ENCODE measurements at regions not wholly inside any gene's neighbourhood (a gene's known extent, or its start where the extent isn't known, plus 50 kb on each side); places are given as distances from the start of the nearest gene placed in this dataset. TPM values are rescaled to one million over a fixed set of nuclear protein-coding genes. Genes with fewer than 3 reads are reported as not detected.

DNA sequence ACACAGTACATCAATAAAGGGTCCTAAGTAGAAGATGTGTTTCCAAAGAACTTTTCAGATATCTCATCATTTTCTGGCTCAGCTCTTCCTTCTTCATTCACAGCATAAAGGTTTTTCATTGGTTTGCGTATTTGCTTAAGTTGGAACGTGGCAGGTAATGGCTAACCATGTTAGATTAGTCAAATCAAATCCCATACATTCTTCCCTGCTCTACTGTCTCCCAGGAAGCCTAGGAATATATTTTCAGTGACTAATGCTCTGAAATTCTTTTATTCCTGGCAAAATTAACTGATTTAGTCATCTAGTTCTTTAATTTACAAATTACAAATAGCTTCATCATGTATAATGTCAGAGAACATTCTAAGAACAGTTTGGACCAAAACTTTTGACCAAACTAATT is 99.6 kb upstream of the TMEM161B start:
- no peaks in the 10 kb centered on the region for H3K4me1 ChIP-seq (ENCODE audit: low read length)
- H3K27me3 ChIP-seq (ENCODE audit: low read length): no peaks in the 10 kb centered on the region
- no peak overlapping the region for H3K9ac ChIP-seq (ENCODE audit: low read length)
- no peak overlapping the region for H3K4me3 ChIP-seq (ENCODE audit: low read length)
- H3K4me2 ChIP-seq (ENCODE audit: low read depth, low read length, poor library complexity, severe bottlenecking): no peak overlapping the region
- no peak overlapping the region for H2AFZ ChIP-seq (ENCODE audit: low read length)
- no peaks in the 10 kb centered on the region for H3K36me3 ChIP-seq (ENCODE audit: insufficient read depth, low read length)
- no peaks in the 10 kb centered on the region for H3K9me2 ChIP-seq (replicated peaks; ENCODE audit: insufficient read depth, low read length)
- DNase-seq: no peak
- H3K79me2 ChIP-seq (ENCODE audit: low read length): no peaks in the 10 kb centered on the region
- no peak overlapping the region for H3K27ac ChIP-seq (ENCODE audit: low read length)
- H4K20me1 ChIP-seq (ENCODE audit: insufficient read depth, low read depth, low read length): no peaks in the 10 kb centered on the region
- H3K9me3 ChIP-seq (ENCODE audit: low read length): no peaks in the 10 kb centered on the region

DNA sequence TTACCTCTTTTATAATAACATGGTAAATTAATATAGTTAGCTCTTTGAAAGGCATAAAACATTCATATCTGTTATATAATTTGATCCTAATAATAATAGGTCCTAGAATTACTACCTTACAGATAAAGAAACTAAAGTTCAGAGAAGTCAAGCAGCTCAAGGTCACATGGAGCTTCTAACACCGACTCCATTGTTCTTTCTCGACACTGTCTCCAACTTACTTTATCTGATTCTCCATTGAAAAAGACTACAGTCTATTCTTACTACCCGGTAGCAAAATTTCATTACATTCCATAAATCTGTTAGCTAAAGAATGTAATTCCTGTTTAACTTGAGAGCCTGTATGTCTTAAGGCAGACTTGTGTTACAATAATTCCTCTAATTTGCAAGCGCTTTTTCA is 96.3 kb upstream of the TMEM161B start:
- no peaks in the 10 kb centered on the region for H3K4me1 ChIP-seq (ENCODE audit: low read length)
- H3K9ac ChIP-seq (ENCODE audit: low read length): no peak overlapping the region
- no peaks in the 10 kb centered on the region for H3K36me3 ChIP-seq (ENCODE audit: insufficient read depth, low read length)
- H3K79me2 ChIP-seq (ENCODE audit: low read length): no peaks in the 10 kb centered on the region
- H4K20me1 ChIP-seq (ENCODE audit: insufficient read depth, low read depth, low read length): no peaks in the 10 kb centered on the region
- no peak overlapping the region for H3K4me3 ChIP-seq (ENCODE audit: low read length)
- no peaks in the 10 kb centered on the region for H3K9me3 ChIP-seq (ENCODE audit: low read length)
- H3K27me3 ChIP-seq (ENCODE audit: low read length): no peaks in the 10 kb centered on the region
- no peak for DNase-seq
- no peak overlapping the region for H3K4me2 ChIP-seq (ENCODE audit: low read depth, low read length, poor library complexity, severe bottlenecking)
- H3K9me2 ChIP-seq (replicated peaks; ENCODE audit: insufficient read depth, low read length): no peaks in the 10 kb centered on the region
- H3K27ac ChIP-seq (ENCODE audit: low read length): no peak overlapping the region
- H2AFZ ChIP-seq (ENCODE audit: low read length): no peak overlapping the region

DNA sequence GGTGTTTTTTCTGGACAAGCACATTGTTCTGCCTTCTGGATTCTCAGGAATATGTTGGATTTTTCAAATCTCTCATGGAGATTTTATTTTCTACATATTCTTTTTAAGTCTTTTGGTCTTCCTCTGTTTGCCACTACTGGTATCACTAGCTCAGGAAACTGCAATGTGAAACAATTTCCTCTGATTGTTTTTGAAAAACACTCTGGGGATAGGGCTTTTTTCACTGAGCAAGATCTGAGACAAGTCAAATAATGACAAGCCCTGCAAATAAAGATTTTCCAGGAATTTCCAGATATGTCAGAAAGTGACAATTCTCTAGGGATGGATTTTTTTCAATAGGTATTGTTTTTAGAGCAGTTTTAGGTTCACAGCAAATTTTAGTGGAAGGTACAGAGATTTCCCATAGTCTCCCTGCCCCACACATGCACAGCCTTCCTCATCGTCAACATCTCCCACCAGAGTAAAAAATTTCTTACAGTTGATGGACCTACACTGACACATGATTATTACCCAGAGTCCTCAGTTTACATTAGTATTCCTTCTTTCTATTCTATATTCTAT is 86.9 kb upstream of the TMEM161B start:
- Histone ChIP-seq H4K20me1 (ENCODE audit: insufficient read depth, low read depth, low read length) (no peaks in the 10 kb centered on the region), H3K4me1 (ENCODE audit: low read length) (no peaks in the 10 kb centered on the region), H3K36me3 (ENCODE audit: insufficient read depth, low read length) (no peaks in the 10 kb centered on the region), H3K9me3 (ENCODE audit: low read length) (no peaks in the 10 kb centered on the region), H3K27me3 (ENCODE audit: low read length) (no peaks in the 10 kb centered on the region), H2AFZ (ENCODE audit: low read length) (no peak overlapping the region), H3K9ac (ENCODE audit: low read length) (no peak overlapping the region), H3K9me2 (replicated peaks; ENCODE audit: insufficient read depth, low read length) (no peaks in the 10 kb centered on the region), H3K79me2 (ENCODE audit: low read length) (no peaks in the 10 kb centered on the region), H3K4me3 (ENCODE audit: low read length) (no peak overlapping the region), H3K27ac (ENCODE audit: low read length) (no peak overlapping the region), H3K4me2 (ENCODE audit: low read depth, low read length, poor library complexity, severe bottlenecking) (no peak overlapping the region)
- DNase-seq: no peak

DNA sequence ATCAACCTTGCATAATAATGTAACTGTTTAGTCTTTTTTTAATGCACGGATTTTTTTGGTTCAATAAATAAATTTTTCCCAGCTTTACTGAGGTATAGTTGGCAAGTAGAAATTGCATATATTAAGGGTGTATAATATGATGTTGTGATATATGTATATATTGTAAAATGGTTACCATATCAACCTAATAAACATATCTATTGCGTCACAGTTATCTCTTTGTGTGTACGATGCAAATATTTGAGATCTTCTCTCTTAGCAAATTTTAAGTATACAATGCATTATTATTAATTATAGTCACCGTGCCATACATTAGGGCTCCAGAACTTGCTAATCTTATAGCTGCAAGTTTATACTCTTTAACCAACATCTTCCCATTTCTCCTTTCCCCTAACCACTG is 57.2 kb upstream of the TMEM161B start:
- H3K27me3 ChIP-seq (ENCODE audit: low read length): no peaks in the 10 kb centered on the region
- H3K4me2 ChIP-seq (ENCODE audit: low read depth, low read length, poor library complexity, severe bottlenecking): no peak overlapping the region
- H3K27ac ChIP-seq (ENCODE audit: low read length): no peak overlapping the region

DNA sequence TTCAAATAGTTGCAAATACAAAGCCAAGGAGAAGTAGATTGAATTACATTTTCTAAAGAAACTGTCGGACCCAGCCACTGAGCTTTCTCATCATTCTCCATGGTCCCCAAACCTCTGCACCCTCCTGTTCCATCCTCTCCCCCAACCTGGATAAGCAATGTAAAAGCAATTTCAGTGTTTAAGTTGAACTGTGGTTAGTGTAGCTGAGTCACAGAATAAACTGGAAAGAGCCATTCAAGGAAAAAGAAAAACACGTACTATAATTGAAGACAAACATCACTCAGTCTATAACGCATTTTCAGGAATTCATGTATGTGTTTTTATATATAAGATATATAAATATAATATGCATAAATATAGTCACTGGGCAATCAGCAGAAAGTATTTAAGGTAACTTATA is 54.1 kb upstream of the TMEM161B start:
- Histone ChIP-seq H3K36me3 (ENCODE audit: insufficient read depth, low read length) (no peaks in the 10 kb centered on the region), H3K9me2 (replicated peaks; ENCODE audit: insufficient read depth, low read length) (no peaks in the 10 kb centered on the region), H4K20me1 (ENCODE audit: insufficient read depth, low read depth, low read length) (no peaks in the 10 kb centered on the region), H2AFZ (ENCODE audit: low read length) (no peak overlapping the region), H3K4me3 (ENCODE audit: low read length) (no peak overlapping the region), H3K79me2 (ENCODE audit: low read length) (no peaks in the 10 kb centered on the region), H3K4me2 (ENCODE audit: low read depth, low read length, poor library complexity, severe bottlenecking) (no peak overlapping the region), H3K27me3 (ENCODE audit: low read length) (no peaks in the 10 kb centered on the region), H3K9ac (ENCODE audit: low read length) (no peak overlapping the region), H3K9me3 (ENCODE audit: low read length) (no peaks in the 10 kb centered on the region), H3K4me1 (ENCODE audit: low read length) (no peaks in the 10 kb centered on the region), H3K27ac (ENCODE audit: low read length) (no peak overlapping the region)
- no peak for DNase-seq

More for the DNA sequence above, 57.2 kb upstream of the TMEM161B start:
- Histone ChIP-seq H3K9me2 (replicated peaks; ENCODE audit: insufficient read depth, low read length) (no peaks in the 10 kb centered on the region), H3K9me3 (ENCODE audit: low read length) (no peaks in the 10 kb centered on the region), H3K4me3 (ENCODE audit: low read length) (no peak overlapping the region), H3K9ac (ENCODE audit: low read length) (no peak overlapping the region), H2AFZ (ENCODE audit: low read length) (no peak overlapping the region), H4K20me1 (ENCODE audit: insufficient read depth, low read depth, low read length) (no peaks in the 10 kb centered on the region), H3K79me2 (ENCODE audit: low read length) (no peaks in the 10 kb centered on the region), H3K36me3 (ENCODE audit: insufficient read depth, low read length) (no peaks in the 10 kb centered on the region), H3K4me1 (ENCODE audit: low read length) (no peaks in the 10 kb centered on the region)
- DNase-seq: no peak

Small RNAs in the stretch of these regions (small RNA-seq; reads per million reads assigned to genes)
- not detected for gene RF00156
